Gastroesophageal sphincter (tissue), 4 donors: ENCODE measurements at regions not wholly inside any gene's neighbourhood (a gene's known extent, or its start where the extent isn't known, plus 50 kb on each side); places are given as distances from the start of the nearest gene placed in this dataset.

Experiments
- ATAC-seq: fragments of 150-250 bp; one replicate; pipeline ENCODE4 v1.9.1; 2016; ENCODE audit warnings: mild to moderate bottlenecking, moderate library complexity
- H3K27ac ChIP-seq, 4 donors: fragments of 200-600 bp; sonication (generic) in 3 of 4; 1 replicate in 3 of 4; 2 replicates in 1 of 4; pipeline ENCODE4 v1.5.1; 2016 to 2019
- H3K27me3 ChIP-seq: fragments of 200-600 bp; sonication (generic); one replicate; pipeline ENCODE4 v1.5.1; 2019
- H3K36me3 ChIP-seq, 2 donors: fragments of 200-600 bp; sonication (generic); one replicate each; pipeline ENCODE4 v1.5.1; 2019; ENCODE audit warnings: control low read depth in 1 of 2
- H3K4me1 ChIP-seq, 3 donors: fragments of 200-600 bp; sonication (generic); 1 replicate in 2 of 3; 2 replicates in 1 of 3; pipeline ENCODE4 v1.5.1; 2016 to 2019; ENCODE audit warnings: control low read depth in 2 of 3
- H3K4me3 ChIP-seq, 2 donors: fragments of 200-600 bp; sonication (generic); one replicate each; pipeline ENCODE4 v1.5.1; 2019; ENCODE audit warnings: mild to moderate bottlenecking in 1 of 2, moderate library complexity in 1 of 2
- H3K9me3 ChIP-seq, 3 donors: fragments of 200-600 bp; sonication (generic); one replicate each; pipeline ENCODE4 v1.5.1; 2017 to 2019; ENCODE audit warnings: control low read depth in 2 of 3
- EP300 ChIP-seq: sonication (generic); formaldehyde crosslinking; IDR thresholded peaks from one replicate; pipeline ENCODE4 v1.6.1; 2017; ENCODE audit warnings: antibody characterized with exemption, mild to moderate bottlenecking
- POLR2A ChIP-seq, 2 donors: fragments of 450-650 bp; IDR thresholded peaks; one replicate each; pipeline ENCODE4 v1.6.1; 2017; ENCODE audit warnings: antibody characterized with exemption in 2 of 2, mild to moderate bottlenecking in 2 of 2, moderate library complexity in 1 of 2
- POLR2AphosphoS5 ChIP-seq: sonication (generic); formaldehyde crosslinking; IDR thresholded peaks from one replicate; pipeline ENCODE4 v1.6.1; 2017; ENCODE audit warnings: antibody characterized with exemption
- WGBS, 2 donors: methylation state at CpG; one replicate each; pipeline ENCODE4 v1.1.5; 2018; ENCODE audit warnings: low coverage in 1 of 2; 5-methylcytosine and 5-hydroxymethylcytosine counted together
- TF ChIP-seq, protein P1 (sequence below), 4 experiments: fragments of 200-600 bp in 2 of 4; fragments of 450-650 bp in 2 of 4; sonication (generic) in 1 of 4; IDR thresholded peaks; one replicate each; pipeline ENCODE4 v1.5.1; 2017 to 2019; ENCODE audit warnings: antibody characterized with exemption in 4 of 4, mild to moderate bottlenecking in 2 of 4, moderate library complexity in 2 of 4

DNA sequence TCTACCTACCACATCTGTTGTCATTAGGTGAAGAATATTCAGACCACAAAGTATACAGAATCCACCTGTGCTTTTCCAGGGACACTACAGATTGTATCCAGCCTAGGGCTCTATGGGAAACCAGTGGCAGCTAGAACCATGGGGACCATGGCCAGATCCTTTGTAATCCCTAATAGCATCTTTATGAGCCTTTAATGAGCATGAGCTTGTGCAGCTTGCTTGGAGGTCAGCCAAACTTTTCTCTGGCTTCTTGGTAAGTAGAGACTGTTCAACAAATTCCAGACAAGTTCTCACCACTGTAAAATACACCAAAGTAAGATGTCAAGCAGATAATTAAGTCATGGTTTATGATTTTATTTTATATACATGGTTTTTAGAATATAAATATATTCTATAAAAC is 301.6 kb upstream of the ADGRB3 start:
- no peak for TF ChIP-seq EP300
- TF ChIP-seq, protein P1, sequence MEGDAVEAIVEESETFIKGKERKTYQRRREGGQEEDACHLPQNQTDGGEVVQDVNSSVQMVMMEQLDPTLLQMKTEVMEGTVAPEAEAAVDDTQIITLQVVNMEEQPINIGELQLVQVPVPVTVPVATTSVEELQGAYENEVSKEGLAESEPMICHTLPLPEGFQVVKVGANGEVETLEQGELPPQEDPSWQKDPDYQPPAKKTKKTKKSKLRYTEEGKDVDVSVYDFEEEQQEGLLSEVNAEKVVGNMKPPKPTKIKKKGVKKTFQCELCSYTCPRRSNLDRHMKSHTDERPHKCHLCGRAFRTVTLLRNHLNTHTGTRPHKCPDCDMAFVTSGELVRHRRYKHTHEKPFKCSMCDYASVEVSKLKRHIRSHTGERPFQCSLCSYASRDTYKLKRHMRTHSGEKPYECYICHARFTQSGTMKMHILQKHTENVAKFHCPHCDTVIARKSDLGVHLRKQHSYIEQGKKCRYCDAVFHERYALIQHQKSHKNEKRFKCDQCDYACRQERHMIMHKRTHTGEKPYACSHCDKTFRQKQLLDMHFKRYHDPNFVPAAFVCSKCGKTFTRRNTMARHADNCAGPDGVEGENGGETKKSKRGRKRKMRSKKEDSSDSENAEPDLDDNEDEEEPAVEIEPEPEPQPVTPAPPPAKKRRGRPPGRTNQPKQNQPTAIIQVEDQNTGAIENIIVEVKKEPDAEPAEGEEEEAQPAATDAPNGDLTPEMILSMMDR (IDR thresholded peaks at IDR 0.05) = no peak
- Histone ChIP-seq H3K4me3 (no peak overlapping the region), H3K4me1 (no peaks in the 10 kb centered on the region), H3K27me3 (no peaks in the 10 kb centered on the region), H3K36me3 (no peaks in the 10 kb centered on the region), H3K9me3 (no peaks in the 10 kb centered on the region), H3K27ac (no peak overlapping the region)
- ATAC-seq = no peak

DNA sequence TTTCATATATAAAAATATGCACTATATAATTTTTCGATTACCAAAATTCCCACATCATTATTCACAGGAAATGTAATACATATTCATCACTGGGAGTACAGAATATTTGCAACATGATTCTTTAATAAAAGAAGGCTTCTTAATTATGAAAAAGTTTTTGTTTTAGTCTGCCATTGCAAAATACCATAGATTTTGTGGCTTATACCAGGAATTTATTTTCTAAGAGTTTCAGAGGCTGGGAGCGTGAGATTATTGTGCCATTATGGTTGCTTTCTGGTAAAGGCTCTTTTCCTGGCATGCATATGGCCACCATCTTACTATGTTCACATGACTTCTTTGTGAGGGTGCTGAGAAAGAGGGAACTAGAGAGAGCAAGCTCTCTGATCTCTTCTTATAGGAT is 306.9 kb upstream of the ADGRB3 start:
- H3K9me3 ChIP-seq = no peaks in the 10 kb centered on the region
- H3K4me1 ChIP-seq = no peaks in the 10 kb centered on the region
- H3K27ac ChIP-seq = no peak overlapping the region
- no peak overlapping the region for H3K4me3 ChIP-seq
- H3K36me3 ChIP-seq = no peaks in the 10 kb centered on the region
- no peak for ATAC-seq
- 88 to 98% methylated on average over 2 of the region's 2 CpGs for WGBS, 2 donors
- no peaks in the 10 kb centered on the region for H3K27me3 ChIP-seq
- TF ChIP-seq, protein P1 (IDR thresholded peaks at IDR 0.05) = no peak
- TF ChIP-seq POLR2AphosphoS5 = no peak
- TF ChIP-seq POLR2A (IDR thresholded peaks at IDR 0.05) = no peak
- TF ChIP-seq EP300 = no peak

DNA sequence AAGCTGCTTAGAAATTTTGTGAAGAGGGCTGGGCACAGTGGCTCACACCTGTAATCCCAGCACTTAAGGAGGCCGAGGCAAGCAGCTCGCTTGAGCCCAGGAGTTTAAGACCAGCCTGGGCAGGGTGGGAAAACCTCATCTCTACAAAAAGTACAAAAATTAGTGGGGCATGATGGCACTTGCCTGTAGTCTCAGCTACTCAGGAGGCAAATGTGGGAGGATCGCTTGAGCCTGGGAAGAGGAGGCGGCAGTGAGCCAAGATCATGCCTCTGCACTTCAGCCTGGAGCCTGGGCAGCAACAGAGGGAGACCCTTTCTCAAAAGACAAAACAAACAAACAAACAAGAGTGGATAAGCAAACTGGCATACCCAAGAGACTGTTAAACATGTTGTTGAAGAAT is 308.3 kb upstream of the ADGRB3 start:
- H3K4me1 ChIP-seq = no peaks in the 10 kb centered on the region
- TF ChIP-seq POLR2AphosphoS5 (no peak), EP300 (no peak), POLR2A (IDR thresholded peaks at IDR 0.05) (no peak)
- TF ChIP-seq, protein P1 (IDR thresholded peaks at IDR 0.05) = no peak
- H3K9me3 ChIP-seq = no peaks in the 10 kb centered on the region
- H3K36me3 ChIP-seq = no peaks in the 10 kb centered on the region
- no peak overlapping the region for H3K27ac ChIP-seq
- H3K4me3 ChIP-seq = no peak overlapping the region
- WGBS, 2 donors = 72 to 81% methylated on average over 4 of the region's 4 CpGs
- no peaks in the 10 kb centered on the region for H3K27me3 ChIP-seq
- no peak for ATAC-seq

DNA sequence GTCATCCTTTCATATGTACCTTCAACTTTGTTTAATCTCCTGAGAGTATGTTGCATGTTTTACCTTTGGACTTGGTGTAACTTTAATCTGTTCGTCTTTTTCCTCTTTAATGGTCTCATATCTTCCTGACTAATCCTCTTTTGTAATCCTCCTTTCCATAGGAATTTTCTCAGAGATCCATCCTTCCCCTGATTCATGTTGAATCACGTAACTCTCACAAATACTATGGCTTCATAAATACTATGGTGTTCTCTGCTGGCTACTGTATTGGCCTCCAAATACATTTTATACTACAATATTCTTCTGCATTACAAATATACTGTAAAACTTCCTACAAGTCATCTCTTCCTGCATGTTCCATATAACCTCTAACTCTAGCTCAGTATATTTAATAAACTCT is 317.7 kb upstream of the ADGRB3 start:
- Histone ChIP-seq H3K27me3 (no peaks in the 10 kb centered on the region), H3K27ac (no peak overlapping the region), H3K4me1 (no peaks in the 10 kb centered on the region), H3K4me3 (no peak overlapping the region), H3K36me3 (no peaks in the 10 kb centered on the region), H3K9me3 (no peaks in the 10 kb centered on the region)
- WGBS, 2 donors = 43 to 51% methylated on average over 2 of the region's 2 CpGs
- TF ChIP-seq, protein P1 (IDR thresholded peaks at IDR 0.05) = no peak
- no peak for TF ChIP-seq POLR2AphosphoS5
- TF ChIP-seq EP300 = no peak
- TF ChIP-seq POLR2A (IDR thresholded peaks at IDR 0.05) = no peak
- ATAC-seq = no peak

DNA sequence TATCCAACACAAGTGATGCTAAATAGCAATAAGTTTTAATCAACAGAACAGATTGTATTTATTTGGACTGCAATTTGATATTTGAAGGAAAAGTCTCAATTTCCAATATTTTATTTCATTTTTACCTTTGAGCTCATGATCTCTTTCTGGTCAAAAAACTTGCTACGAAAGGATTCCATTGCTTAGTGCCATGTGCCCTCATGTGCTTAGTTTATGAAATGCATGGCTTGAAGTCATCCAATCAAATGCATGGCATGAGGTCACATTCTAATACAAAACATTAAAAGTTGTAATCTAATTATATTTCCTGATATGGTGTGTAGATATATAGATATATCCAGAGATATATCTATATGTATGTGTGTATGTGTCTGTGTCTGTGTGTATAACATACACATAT is 321.2 kb upstream of the ADGRB3 start:
- Histone ChIP-seq H3K9me3 (no peaks in the 10 kb centered on the region), H3K36me3 (no peaks in the 10 kb centered on the region), H3K27me3 (no peaks in the 10 kb centered on the region), H3K4me1 (no peaks in the 10 kb centered on the region), H3K4me3 (no peak overlapping the region), H3K27ac (no peak overlapping the region)
- TF ChIP-seq, protein P1 (IDR thresholded peaks at IDR 0.05) = no peak
- TF ChIP-seq POLR2AphosphoS5 = no peak
- no peak for TF ChIP-seq EP300
- TF ChIP-seq POLR2A (IDR thresholded peaks at IDR 0.05) = no peak
- no peak for ATAC-seq
- 43 to 52% methylated on average over 1 of the region's 1 CpG for WGBS, 2 donors
